Activated B cell treated with CpG ODN at 0.5 μM for 24 hours (primary cell): ENCODE measurements at regions not wholly inside any gene's neighbourhood (a gene's known extent, or its start where the extent isn't known, plus 50 kb on each side); places are given as distances from the start of the nearest gene placed in this dataset.

Experiments used
- ATAC-seq: fragments of 200-7000 bp; cut with Tn5 transposase; one replicate; pipeline ENCODE4 v1.10.0; 2021; ENCODE audit warnings: low read depth, mild to moderate bottlenecking, moderate library complexity
- CTCF ChIA-PET: fragments of 350-600 bp; sonication (Branson Sonifier 250); formaldehyde crosslinking; loops from one replicate; lab custom pipeline; 2021; ENCODE audit warnings: antibody characterized with exemption; lab: Charles Lee
- POLR2A ChIA-PET: fragments of 350-600 bp; sonication (Branson Sonifier 250); formaldehyde crosslinking; loops from one replicate; lab custom pipeline; 2021; ENCODE audit warnings: antibody characterized with exemption; lab: Charles Lee
- DNase-seq: peaks from one replicate; pipeline ENCODE4 v3.0.0; 2022
- H3K27ac Mint-ChIP-seq: one replicate; pipeline ENCODE4 v1.8.0; 2020; ENCODE audit warnings: mixed read lengths
- H3K27me3 Mint-ChIP-seq: one replicate; pipeline ENCODE4 v1.8.0; 2021; ENCODE audit warnings: mixed read lengths
- H3K36me3 Mint-ChIP-seq: one replicate; pipeline ENCODE4 v1.8.0; 2021; ENCODE audit warnings: low read depth, mixed read lengths
- H3K4me1 Mint-ChIP-seq: one replicate; pipeline ENCODE4 v1.8.0; 2021; ENCODE audit warnings: mixed read lengths
- H3K4me3 Mint-ChIP-seq: one replicate; pipeline ENCODE4 v1.8.0; 2020; ENCODE audit warnings: mild to moderate bottlenecking, mixed read lengths
- H3K9me3 Mint-ChIP-seq: one replicate; pipeline ENCODE4 v1.8.0; 2020; ENCODE audit warnings: mixed read lengths
- intact Hi-C: fragments of 100-400 bp; cut with micrococcal nuclease; formaldehyde crosslinking; loops from one replicate; pipeline ENCODE4 v1.15.1; 2024
- TF ChIP-seq, protein P1 (sequence below): fragments of 200-600 bp; IDR thresholded peaks from one replicate; pipeline ENCODE4 v1.8.0; 2022; ENCODE audit warnings: antibody characterized with exemption, mild to moderate bottlenecking

DNA sequence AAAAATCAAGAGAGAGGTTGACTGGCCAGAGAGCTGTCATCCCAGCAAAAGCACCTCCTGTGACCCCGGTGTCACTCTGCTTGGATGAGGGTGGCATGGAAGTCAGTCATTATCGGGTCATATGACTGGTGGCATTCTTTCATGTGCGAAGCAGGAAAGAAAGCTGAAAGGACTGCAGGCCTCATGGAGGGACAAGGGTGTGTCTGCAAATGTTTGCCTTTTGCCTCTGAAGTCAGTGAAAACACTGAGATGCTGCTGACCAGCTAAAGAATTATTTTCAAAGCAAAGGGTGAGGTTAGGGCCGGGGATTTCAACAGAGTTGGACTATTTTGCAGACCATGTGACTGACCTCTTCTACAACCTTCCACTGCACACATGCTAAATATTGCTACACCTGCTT lies 298.3 kb downstream of the CSNK1G3 start:
- DNase-seq, result no peak
- no peaks in the 10 kb centered on the region for H3K9me3 Mint-ChIP-seq
- CTCF ChIA-PET, result no interaction called here
- no peaks in the 10 kb centered on the region for H3K27me3 Mint-ChIP-seq
- POLR2A ChIA-PET, result no interaction called here
- no peaks in the 10 kb centered on the region for H3K36me3 Mint-ChIP-seq
- intact Hi-C loops, result no loop called here
- H3K4me1 Mint-ChIP-seq, result peaks cover 21% of the 10 kb centered on the region
- TF ChIP-seq, protein P1, sequence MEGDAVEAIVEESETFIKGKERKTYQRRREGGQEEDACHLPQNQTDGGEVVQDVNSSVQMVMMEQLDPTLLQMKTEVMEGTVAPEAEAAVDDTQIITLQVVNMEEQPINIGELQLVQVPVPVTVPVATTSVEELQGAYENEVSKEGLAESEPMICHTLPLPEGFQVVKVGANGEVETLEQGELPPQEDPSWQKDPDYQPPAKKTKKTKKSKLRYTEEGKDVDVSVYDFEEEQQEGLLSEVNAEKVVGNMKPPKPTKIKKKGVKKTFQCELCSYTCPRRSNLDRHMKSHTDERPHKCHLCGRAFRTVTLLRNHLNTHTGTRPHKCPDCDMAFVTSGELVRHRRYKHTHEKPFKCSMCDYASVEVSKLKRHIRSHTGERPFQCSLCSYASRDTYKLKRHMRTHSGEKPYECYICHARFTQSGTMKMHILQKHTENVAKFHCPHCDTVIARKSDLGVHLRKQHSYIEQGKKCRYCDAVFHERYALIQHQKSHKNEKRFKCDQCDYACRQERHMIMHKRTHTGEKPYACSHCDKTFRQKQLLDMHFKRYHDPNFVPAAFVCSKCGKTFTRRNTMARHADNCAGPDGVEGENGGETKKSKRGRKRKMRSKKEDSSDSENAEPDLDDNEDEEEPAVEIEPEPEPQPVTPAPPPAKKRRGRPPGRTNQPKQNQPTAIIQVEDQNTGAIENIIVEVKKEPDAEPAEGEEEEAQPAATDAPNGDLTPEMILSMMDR, result no peak
- H3K27ac Mint-ChIP-seq, result no peak overlapping the region
- no peak for ATAC-seq
- no peak overlapping the region for H3K4me3 Mint-ChIP-seq

DNA sequence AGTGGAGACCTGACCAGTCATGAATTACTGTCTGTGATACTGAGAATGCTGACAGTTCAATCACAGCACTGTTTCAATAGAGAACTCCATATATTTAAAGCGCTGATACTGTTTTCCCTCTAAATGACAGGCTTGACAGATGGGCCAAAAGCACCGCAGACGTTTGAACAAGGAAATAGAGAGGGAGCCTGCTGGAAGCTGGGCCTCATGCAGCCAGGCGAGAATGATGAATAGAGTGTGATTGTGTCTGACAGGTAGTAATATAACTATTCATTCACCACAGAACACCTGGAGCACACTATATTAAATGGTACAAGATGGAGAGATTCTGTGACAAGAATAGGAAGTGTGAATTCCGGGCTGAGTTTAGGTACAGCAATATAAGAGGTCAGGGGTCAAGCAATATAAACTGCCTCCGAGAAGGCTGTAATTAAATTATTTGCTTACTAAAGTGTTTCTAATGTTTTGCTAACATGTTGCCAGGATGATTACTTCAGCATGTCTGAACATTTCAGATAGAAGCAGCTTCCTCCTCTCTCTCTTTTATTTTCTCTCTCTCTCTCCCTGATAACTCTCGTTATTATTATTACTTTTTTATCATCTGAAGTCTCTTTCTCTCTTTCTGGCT lies 297.7 kb downstream of the CSNK1G3 start:
- intact Hi-C loops, result no loop called here
- Mint-ChIP-seq H3K27ac (no peak overlapping the region), H3K4me3 (no peak overlapping the region), H3K36me3 (no peaks in the 10 kb centered on the region), H3K27me3 (no peaks in the 10 kb centered on the region), H3K9me3 (no peaks in the 10 kb centered on the region), H3K4me1 (peaks cover 16% of the 10 kb centered on the region)
- TF ChIP-seq, protein P1, result no peak
- ChIA-PET CTCF (no interaction called here), POLR2A (no interaction called here)
- ATAC-seq (no peak), DNase-seq (no peak)

DNA sequence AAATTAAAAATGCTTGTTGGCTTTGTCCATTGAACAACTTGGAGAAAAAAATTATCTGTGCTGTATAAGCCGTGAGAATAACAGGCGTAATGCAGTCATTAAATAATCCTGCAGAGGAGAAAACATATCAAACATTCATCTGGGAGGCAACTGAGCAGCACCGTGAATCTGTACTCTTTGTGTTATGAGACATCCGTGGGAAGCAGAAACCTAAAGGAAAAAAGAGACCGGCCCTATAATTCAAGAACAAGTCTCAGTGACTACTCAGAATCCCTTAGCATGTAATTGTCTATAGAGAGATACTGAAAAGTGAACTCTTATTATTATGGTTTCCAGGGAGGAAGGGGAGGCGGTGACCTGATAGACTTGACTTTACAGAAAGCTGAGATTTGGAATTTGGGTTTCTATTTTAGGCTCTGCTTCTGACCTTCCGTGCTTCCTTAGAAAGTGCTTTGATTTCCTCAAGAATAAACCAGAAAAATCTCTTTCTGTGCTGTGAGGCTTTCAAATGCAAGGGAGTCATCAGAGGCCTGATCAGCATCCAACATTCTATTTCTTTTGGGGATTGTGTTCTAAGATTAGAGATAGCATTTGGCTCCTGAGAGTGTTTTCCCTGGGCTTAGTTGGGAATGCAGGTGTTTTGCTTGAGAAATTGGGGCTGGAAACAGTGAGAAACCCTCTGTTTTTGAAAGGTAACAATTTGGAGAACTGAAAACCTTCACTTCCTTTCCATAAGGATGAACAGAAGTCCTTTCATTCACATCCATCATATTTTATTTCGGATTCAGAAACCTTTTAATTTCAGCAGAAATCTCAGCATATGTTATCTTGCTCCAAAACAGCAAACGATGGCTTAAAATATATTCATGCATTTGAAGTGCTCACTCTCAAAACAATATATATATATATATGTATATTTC lies 296.7 kb downstream of the CSNK1G3 start:
- no peak overlapping the region for H3K27ac Mint-ChIP-seq
- ATAC-seq (no peak), DNase-seq (no peak)
- no peaks in the 10 kb centered on the region for H3K27me3 Mint-ChIP-seq
- H3K4me1 Mint-ChIP-seq, result peaks cover 6% of the 10 kb centered on the region
- no peak overlapping the region for H3K4me3 Mint-ChIP-seq
- ChIA-PET POLR2A (no interaction called here), CTCF (no interaction called here)
- H3K9me3 Mint-ChIP-seq, result no peaks in the 10 kb centered on the region
- intact Hi-C loops, result no loop called here
- TF ChIP-seq, protein P1, result no peak
- no peaks in the 10 kb centered on the region for H3K36me3 Mint-ChIP-seq

DNA sequence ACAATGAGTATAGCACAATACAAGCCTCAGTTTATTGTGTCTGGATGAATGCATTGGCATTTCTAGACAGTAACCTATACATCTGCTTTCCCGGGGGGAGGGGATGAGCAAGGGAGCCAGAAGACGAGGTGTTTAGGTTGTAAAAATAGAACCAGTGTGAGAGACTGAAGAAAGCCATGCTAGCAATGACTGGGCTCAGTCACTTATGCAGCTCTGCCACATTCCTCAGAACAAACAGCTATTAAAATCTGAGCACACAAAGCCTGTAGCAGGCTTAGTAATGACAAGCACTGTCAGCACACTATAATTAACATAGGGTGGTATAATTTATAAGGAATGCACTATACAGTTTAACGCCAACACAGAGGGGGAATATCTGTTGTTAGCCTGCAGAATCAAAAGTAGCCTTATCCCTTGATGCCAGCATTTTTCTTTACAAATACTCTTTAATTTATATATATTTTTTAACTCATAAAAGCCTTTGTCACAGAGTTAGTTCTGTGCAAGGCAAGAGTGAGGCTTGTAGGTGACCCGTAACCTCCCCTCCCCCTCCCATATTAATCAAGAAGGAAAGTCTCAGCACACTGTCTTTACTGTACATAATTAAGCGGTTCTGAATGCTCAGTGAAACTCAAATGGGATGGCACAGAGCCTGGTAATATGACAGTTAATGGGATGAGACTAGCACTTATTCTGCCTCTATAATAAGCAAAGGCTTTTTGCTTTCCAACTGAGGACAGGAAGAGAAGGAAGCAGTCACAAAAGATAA lies 295.4 kb downstream of the CSNK1G3 start:
- ChIA-PET CTCF (no interaction called here), POLR2A (no interaction called here)
- Mint-ChIP-seq H3K36me3 (no peaks in the 10 kb centered on the region), H3K27me3 (no peaks in the 10 kb centered on the region), H3K4me1 (peaks cover 6% of the 10 kb centered on the region), H3K9me3 (no peaks in the 10 kb centered on the region), H3K4me3 (no peak overlapping the region), H3K27ac (no peak overlapping the region)
- intact Hi-C loops, result no loop called here
- TF ChIP-seq, protein P1, result no peak
- no peak for ATAC-seq
- DNase-seq, result no peak

DNA sequence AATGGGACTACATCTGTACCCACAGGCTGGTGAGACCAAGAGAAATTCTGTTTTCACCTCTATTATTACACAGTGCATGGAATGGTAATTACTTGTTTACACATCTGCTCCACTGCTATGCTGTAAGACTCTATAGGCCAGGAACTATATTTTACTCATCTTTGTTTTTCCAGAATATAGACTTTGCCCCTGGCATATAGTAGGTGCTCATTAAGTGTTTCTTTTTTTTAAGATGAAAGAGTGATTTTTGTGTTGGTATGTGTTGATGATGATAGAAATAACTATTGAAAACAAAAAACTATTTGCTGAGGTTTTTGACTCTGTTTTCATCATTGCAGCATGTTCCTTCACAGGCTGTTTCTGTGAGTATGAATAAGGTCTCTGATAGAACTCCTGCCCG lies 294.7 kb downstream of the CSNK1G3 start:
- ATAC-seq, result no peak
- H3K27ac Mint-ChIP-seq, result no peak overlapping the region
- CTCF ChIA-PET, result no interaction called here

More for the DNA sequence above, 294.7 kb downstream of the CSNK1G3 start:
- H3K27me3 Mint-ChIP-seq, result no peaks in the 10 kb centered on the region
- POLR2A ChIA-PET, result no interaction called here
- H3K4me3 Mint-ChIP-seq, result no peak overlapping the region
- H3K9me3 Mint-ChIP-seq, result no peaks in the 10 kb centered on the region
- DNase-seq, result no peak
- TF ChIP-seq, protein P1, result no peak
- intact Hi-C loops, result no loop called here
- peaks cover 6% of the 10 kb centered on the region for H3K4me1 Mint-ChIP-seq
- no peaks in the 10 kb centered on the region for H3K36me3 Mint-ChIP-seq
